ENCODE measurements at regions not wholly inside any gene's neighbourhood (a gene's known extent, or its start where the extent isn't known, plus 50 kb on each side); places are given as distances from the start of the nearest gene placed in this dataset.
"Not testable (repeated sequence)": the region's sequence is repeated elsewhere in the genome, so short reads cannot be mapped to it uniquely, and the experiment has no call there.

GRCh38 chr3:152583963-152584362 lies 251.0 kb upstream of the P2RY1 start:
- DNase-seq, result no peak

DNA sequence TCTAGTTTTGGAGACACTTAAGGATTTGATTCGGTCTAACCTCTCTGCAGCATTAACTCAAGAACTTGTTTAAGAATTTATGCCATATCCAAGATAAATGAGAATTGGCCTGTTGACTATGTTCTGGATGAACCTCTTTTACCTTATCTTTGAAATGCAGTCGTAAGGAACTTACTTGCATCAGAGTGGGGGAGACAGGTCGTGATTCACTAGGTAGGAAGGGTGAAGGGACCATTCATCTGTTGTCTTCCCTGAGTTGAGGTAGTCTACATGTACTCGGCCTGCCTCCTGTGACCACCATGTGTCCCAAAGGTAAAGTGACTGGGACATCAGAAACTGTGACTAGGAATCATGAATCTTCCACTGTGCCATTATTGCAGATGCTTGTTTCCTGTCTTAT lies 248.0 kb upstream of the P2RY1 start:
- no peak for DNase-seq

- no peak for DNase-seq
Measured at GRCh38 chr3:152587861-152588260, 247.1 kb upstream of the P2RY1 start.

- no peak for DNase-seq
Measured at GRCh38 chr3:152589644-152590043, 245.3 kb upstream of the P2RY1 start.

- DNase-seq, result no peak
Measured at GRCh38 chr3:152591515-152591914, 243.4 kb upstream of the P2RY1 start.

GRCh38 chr3:152593242-152593641 lies 241.7 kb upstream of the P2RY1 start:
- no peak for DNase-seq

- DNase-seq, result no peak
Measured at GRCh38 chr3:152595975-152596821, 238.7 kb upstream of the P2RY1 start.

DNA sequence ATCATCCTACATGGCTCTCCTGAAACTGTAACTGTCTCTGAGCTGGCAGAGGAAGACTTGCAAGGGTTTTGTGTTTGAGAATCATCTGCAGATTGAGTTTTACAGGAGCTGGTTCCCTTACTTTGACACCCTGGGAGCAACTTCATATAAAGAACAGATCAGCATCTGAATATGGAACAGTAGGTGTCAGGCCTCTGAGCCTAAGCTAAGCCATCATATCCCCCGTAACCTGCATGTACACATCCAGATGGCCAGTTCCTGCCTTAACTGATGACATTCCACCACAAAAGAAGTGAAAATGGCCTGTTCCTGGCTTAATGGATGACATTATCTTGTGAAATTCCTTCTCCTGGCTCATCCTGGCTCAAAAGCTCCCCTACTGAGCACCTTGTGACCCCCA lies 238.1 kb upstream of the P2RY1 start:
- DNase-seq, result not testable (repeated sequence)

DNA sequence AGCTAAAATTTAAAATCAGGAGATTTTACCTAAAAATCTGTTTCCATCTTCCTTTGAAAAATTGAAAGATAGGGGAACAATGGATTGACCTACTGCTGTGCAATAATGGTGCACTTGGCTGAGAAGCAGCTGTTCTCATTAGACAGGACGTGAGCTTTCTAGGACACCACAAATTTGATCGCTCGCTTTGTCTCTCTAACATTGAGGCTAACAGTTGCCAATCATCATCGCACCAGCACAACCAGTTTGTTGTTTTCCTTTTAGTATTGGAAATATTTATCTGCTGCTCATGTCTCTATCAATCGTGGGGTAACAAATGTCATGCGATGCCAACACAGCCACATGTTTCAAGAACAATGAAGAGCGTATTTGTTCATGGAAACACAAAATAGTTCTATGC lies 228.8 kb upstream of the P2RY1 start:
- DNase-seq, result no peak

- no peak for DNase-seq
Measured at GRCh38 chr3:152607179-152607578, 227.8 kb upstream of the P2RY1 start.

GRCh38 chr3:152608696-152609594 lies 226.0 kb upstream of the P2RY1 start:
- no peak for DNase-seq

GRCh38 chr3:152609891-152610290 lies 225.0 kb upstream of the P2RY1 start:
- DNase-seq, result no peak

- peak; percentile 13 for DNase-seq
Measured at GRCh38 chr3:152610622-152611021, 224.3 kb upstream of the P2RY1 start.

GRCh38 chr3:152611905-152612304 lies 223.0 kb upstream of the P2RY1 start:
- DNase-seq, result no peak

GRCh38 chr3:152613851-152614250 lies 221.1 kb upstream of the P2RY1 start:
- DNase-seq, result no peak

DNA sequence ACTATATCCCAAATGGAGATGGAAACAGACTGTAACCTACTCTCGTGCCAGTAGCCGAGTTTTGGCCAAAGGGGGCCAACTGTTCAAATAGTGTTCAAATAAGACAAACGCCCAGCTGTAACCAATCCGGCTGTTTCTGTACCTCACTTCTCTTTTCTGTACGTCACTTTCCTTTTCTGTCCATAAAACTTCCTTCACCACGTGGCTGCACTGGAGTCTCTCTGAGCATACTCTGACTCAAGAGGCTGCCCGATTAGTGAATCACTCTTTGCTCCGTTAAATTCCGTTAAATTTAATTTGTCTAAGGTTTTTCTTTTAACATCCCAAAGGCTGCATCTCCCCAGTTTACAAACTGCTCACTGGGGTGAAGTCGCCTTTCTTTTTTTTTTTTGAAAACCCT lies 219.2 kb upstream of the P2RY1 start:
- DNase-seq, result no peak

- no peak for DNase-seq
Measured at GRCh38 chr3:152617609-152618008, 217.3 kb upstream of the P2RY1 start.

- DNase-seq, result no peak
Measured at GRCh38 chr3:152618529-152618928, 216.4 kb upstream of the P2RY1 start.

DNA sequence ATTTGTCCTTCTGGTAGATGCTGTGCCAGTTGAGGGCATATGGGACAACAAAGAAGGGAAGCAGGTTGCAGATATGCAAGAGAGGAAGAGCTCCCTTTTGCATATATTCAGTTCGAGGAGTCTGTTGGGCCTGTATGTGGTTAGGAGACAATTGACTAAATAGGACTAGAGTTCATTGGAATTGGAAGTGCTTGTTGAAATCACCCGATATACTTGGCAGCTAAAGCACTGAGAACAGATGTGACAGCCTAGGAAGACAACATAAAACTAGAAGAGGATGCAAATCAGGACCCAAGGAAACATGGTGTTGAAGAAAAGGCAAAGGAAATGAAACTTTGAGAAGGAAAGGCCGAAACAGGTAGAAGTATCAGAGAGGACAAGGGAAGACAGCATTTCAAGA lies 215.2 kb upstream of the P2RY1 start:
- DNase-seq, result no peak

GRCh38 chr3:152620395-152620794 lies 214.5 kb upstream of the P2RY1 start:
- DNase-seq, result no peak

- no peak for DNase-seq
Measured at GRCh38 chr3:152621006-152621868, 213.7 kb upstream of the P2RY1 start.

DNA sequence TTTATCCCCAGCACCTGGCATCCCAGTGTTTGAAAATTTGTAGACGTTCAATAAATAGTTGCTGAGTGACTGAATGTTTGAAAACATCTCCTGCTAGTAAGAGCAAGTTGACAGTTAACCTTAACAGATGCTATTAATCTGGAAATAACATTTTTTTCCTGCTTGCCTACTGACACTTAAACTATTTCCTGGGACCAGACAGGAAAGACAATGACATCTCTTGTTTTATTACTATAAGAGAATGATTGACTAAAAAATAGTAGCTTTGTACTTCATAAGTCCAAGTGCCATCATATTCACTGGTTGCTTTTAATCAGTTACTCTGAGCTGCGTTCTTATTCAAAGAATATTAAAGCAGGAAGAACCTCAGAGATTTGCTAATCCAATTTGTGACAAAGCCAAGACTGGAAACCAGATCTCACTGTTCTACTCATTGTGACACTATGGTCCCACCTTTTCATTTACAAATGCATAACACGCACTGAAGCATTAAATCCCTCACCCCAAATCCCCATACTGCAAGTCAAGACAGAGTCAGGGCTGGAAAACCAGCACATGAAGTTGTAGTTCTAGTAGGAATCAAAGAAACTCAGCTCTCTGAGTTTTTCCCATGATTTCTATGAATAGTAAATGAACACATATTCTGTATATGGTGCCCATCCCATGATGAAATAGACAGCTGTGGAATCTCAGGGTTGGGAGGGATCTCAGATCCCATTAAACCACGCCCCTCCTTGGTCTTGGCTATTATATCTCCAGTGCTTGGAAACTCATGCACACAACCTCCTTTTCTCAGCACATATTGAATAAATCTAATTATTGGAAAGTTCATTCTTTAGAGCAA lies 212.7 kb upstream of the P2RY1 start:
- no peak for DNase-seq

Measured in NCI-H2081 treated with DMSO at 0.1 percent for 48 hours (cell line).